ENCODE measurements at regions not wholly inside any gene's neighbourhood (a gene's known extent, or its start where the extent isn't known, plus 50 kb on each side); places are given as distances from the start of the nearest gene placed in this dataset.
"Not testable (repeated sequence)": the region's sequence is repeated elsewhere in the genome, so short reads cannot be mapped to it uniquely, and the experiment has no call there.

DNA sequence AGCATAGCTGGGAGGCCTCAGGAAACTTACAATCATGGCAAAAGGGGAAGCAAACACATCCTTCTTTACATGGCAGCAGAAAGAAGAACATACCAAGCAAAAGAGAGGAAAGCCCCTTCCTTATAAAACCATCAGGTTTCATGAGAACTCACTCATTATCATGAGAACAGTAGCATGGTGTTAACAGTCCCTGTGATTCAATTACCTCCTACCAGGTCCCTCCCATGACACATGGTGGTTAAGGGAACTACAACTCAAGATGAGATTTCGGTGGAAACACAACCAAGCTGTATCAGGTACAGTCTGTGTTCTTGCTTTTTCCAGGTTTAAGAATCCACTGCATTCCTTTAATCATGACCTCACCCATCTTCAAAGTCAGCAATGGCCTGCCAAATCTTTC, 514.2 kb downstream of the KCTD16 start:
- intact Hi-C loops (cut with micrococcal nuclease): no loop called here
- ChIA-PET CTCF (no interaction called here), POLR2A (no interaction called here)
- H3K27me3 Mint-ChIP-seq: no peaks in the 10 kb centered on the region
- H3K36me3 Mint-ChIP-seq: no peaks in the 10 kb centered on the region
- no peak overlapping the region for H3K4me3 Mint-ChIP-seq
- peaks cover 12% of the 10 kb centered on the region for H3K9me3 Mint-ChIP-seq
- H3K27ac Mint-ChIP-seq: no peak overlapping the region
- no peak for DNase-seq
- no peaks in the 10 kb centered on the region for H3K4me1 Mint-ChIP-seq (ENCODE audit: low read depth)

DNA sequence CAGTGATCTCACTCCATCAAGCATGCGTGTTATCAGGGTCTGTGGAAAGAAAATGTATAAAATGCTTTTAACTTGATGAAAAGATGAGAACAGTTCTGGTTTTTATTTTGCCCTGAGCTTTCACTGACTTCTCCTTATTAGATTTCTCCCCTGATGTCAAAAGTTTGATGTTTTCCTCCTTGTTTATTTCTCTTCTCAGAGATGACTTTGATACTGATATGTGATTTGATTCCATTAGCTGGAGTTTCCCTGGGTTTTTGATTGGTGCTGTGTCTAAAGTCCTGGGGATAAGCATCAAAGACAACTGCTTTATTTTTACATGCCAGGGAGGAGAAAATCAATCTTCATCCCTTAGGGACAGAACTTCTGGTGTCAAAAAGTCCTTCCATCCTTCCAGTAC, 510.0 kb downstream of the KCTD16 start:
- no peaks in the 10 kb centered on the region for H3K4me1 Mint-ChIP-seq (ENCODE audit: low read depth)
- no peak overlapping the region for H3K27ac Mint-ChIP-seq
- H3K27me3 Mint-ChIP-seq: no peaks in the 10 kb centered on the region
- no peaks in the 10 kb centered on the region for H3K36me3 Mint-ChIP-seq
- ChIA-PET CTCF (no interaction called here), POLR2A (no interaction called here)
- intact Hi-C loops (cut with micrococcal nuclease): no loop called here
- no peak overlapping the region for H3K4me3 Mint-ChIP-seq
- no peak for DNase-seq
- peaks cover 6% of the 10 kb centered on the region for H3K9me3 Mint-ChIP-seq

DNA sequence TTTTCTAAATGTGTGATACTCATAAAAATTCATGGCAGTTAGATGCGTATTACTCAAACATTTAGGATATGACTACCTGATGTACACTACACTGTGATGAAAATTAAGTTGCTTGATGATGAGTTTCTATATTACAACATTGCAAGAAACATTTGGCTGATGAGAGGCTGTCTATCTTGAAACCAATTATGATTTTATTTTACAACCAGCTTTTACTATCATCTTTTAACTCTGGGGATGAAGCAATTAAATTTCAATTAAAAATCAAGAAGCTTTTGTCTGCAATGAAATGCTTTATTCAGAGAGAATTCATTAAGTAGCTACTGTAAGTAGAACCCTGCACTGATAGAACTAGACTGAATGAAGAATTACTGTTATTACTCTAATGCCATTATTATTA, 500.4 kb downstream of the KCTD16 start:
- Mint-ChIP-seq H3K4me3 (no peak overlapping the region), H3K36me3 (no peaks in the 10 kb centered on the region), H3K9me3 (peaks cover 3% of the 10 kb centered on the region), H3K27ac (no peak overlapping the region), H3K4me1 (ENCODE audit: low read depth) (no peaks in the 10 kb centered on the region), H3K27me3 (no peaks in the 10 kb centered on the region)
- DNase-seq: no peak
- intact Hi-C loops (cut with micrococcal nuclease): no loop called here
- ChIA-PET CTCF (no interaction called here), POLR2A (no interaction called here)

DNA sequence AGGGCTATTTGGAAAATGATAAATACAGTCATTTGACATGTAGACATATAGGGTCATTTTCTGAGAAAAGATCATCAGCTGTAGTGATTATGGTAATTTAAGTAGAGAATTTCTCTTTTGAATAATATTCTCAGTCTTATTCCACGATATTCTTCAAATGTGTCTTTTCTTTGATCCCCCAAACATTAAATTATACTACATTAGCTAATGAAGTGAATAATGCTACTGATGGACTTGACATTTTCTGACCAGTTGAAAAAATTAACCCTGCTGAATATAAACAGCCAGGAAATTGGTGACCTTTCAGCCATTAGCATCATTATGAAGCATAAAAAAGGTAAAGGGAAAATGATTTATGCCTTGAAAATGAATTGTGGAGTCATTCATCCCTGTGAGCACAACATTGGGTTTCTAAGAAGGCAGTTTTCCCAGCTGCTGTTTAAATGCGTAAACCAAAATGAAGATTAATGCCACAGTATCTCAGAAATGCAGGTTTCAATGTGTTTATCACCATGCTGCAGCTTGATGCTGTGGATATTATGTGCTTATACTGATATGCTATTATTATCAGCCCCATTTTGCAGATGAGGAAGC, 489.1 kb downstream of the KCTD16 start:
- ChIA-PET POLR2A (no interaction called here), CTCF (no interaction called here)
- intact Hi-C loops (cut with micrococcal nuclease): no loop called here
- no peak for DNase-seq
- no peaks in the 10 kb centered on the region for H3K9me3 Mint-ChIP-seq
- no peaks in the 10 kb centered on the region for H3K4me1 Mint-ChIP-seq (ENCODE audit: low read depth)
- H3K4me3 Mint-ChIP-seq: no peak overlapping the region
- no peaks in the 10 kb centered on the region for H3K27me3 Mint-ChIP-seq
- no peak overlapping the region for H3K27ac Mint-ChIP-seq
- no peaks in the 10 kb centered on the region for H3K36me3 Mint-ChIP-seq

DNA sequence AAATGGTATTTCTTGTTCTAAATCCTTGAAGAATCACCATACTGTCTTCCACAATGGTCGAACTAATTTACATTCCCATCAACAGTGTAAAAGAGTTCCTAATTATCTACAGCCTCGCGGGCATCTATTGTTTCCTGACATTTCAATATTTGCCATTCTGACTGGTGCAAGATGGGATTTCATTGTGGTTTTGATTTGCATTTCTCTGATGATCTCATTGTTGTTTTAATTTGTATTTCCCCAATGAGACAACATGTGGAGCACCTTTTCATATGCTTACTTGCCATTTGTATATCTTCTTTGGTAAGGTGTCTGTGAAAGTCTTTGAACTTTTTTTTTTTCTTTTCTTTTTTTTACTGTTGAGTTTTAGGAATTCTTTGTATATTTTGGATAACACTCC, 473.6 kb downstream of the KCTD16 start:
- H3K9me3 Mint-ChIP-seq: peaks cover 5% of the 10 kb centered on the region
- no peaks in the 10 kb centered on the region for H3K27me3 Mint-ChIP-seq
- no peak for DNase-seq
- ChIA-PET POLR2A (no interaction called here), CTCF (no interaction called here)
- H3K4me3 Mint-ChIP-seq: no peak overlapping the region
- H3K4me1 Mint-ChIP-seq (ENCODE audit: low read depth): no peaks in the 10 kb centered on the region
- intact Hi-C loops (cut with micrococcal nuclease): no loop called here
- no peak overlapping the region for H3K27ac Mint-ChIP-seq
- no peaks in the 10 kb centered on the region for H3K36me3 Mint-ChIP-seq

DNA sequence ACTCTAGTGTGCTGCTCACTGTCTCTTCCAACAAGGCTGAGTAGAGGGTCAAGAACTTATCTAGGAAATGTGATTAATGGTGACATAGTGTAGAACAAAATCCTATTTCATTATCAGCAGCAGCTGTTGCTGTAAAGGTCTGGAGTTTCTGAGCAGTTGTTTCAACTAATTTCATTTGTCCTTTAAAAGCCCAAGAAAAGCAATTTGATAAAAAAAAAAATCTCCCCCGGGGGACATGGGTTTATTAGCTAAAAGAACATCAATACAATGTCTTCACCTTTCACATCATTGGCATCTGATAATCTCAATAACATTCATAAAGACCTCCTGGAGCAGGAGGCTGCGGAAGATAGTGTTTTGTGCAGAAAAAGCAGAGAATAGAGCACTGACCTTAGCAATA, 468.1 kb downstream of the KCTD16 start:
- POLR2A ChIA-PET: no interaction called here
- H3K4me1 Mint-ChIP-seq (ENCODE audit: low read depth): no peaks in the 10 kb centered on the region
- CTCF ChIA-PET: no interaction called here
- peaks cover 24% of the 10 kb centered on the region for H3K9me3 Mint-ChIP-seq
- intact Hi-C loops (cut with micrococcal nuclease): no loop called here
- no peak overlapping the region for H3K27ac Mint-ChIP-seq
- no peak overlapping the region for H3K4me3 Mint-ChIP-seq
- H3K36me3 Mint-ChIP-seq: no peaks in the 10 kb centered on the region
- no peaks in the 10 kb centered on the region for H3K27me3 Mint-ChIP-seq
- DNase-seq: no peak

DNA sequence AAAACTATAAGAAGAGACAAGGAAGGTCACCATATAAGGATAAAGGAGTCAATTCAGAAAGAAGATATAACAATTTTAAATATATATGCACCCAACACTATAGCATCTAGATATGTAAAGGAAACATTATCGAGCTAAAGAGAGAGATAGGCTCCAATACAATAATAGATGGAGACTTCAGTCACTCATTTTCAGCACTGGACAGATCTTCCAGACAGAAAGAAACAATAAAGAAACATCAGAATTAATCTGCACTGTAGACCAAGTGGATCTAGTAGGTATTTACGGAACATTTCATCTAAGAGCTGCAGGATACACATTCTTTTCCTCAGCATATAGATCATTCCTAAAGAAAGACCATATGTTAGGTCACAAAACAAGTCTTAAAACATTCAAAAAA, 463.5 kb downstream of the KCTD16 start:
- ChIA-PET POLR2A (no interaction called here), CTCF (no interaction called here)
- Mint-ChIP-seq H3K36me3 (no peaks in the 10 kb centered on the region), H3K9me3 (peaks cover 36% of the 10 kb centered on the region), H3K4me3 (no peak overlapping the region), H3K27me3 (no peaks in the 10 kb centered on the region), H3K4me1 (ENCODE audit: low read depth) (no peaks in the 10 kb centered on the region), H3K27ac (no peak overlapping the region)
- no peak for DNase-seq
- intact Hi-C loops (cut with micrococcal nuclease): no loop called here

DNA sequence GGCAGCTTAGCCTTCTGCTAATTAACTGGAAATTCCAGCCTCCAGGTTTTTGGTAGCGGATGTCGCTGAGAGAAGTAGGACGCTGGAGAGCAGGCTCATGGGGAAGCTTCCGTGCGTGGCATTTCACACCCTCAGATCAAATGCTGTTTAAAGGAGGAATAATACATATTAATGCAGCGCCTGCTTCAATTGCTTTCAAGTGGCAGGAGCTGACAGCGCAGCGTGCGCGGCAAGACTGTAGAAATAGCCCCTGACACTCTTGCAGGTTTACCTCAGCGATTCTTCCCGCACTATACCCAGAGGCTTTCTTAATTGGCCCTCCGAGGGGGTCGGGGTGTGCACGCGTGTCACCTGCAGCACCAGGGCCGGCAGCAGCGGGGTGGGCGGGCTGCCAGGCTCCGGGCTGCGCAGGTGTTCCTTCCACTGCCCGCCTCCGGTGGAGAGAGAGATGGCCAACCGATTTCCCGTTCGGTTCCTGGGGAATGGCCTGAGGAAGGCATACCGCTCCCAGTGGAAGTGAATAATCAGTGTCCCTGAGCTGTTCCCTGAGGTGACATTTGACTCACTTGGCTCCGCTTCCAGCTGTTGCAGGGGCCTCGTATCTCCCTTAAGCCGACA, 427.9 kb downstream of the KCTD16 start:
- Mint-ChIP-seq H3K27me3 (peaks cover 2% of the 10 kb centered on the region), H3K9me3 (no peaks in the 10 kb centered on the region), H3K4me3 (no peak overlapping the region), H3K27ac (no peak overlapping the region), H3K36me3 (no peaks in the 10 kb centered on the region), H3K4me1 (ENCODE audit: low read depth) (no peaks in the 10 kb centered on the region)
- intact Hi-C loops (cut with micrococcal nuclease): no loop called here
- ChIA-PET CTCF (no interaction called here), POLR2A (no interaction called here)
- no peak for DNase-seq

DNA sequence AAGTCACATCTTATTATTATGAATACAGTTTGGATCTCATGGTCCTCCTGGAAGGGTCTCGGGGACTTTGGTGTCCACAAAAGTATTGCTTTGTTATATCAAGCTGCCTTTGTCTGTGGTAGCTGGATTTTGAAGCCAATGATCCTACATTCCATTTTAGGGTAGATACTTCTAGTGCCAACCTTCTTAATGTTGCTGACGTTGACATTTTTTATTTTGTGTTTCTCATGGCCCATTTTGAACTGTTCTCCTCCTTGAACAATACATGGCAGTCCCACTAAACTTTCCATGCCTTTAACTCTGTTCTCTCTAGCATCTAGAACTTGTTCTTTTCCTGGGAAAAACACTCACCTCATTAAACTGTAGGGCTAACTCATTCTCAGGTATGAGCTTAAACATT, 425.8 kb downstream of the KCTD16 start:
- H3K27ac Mint-ChIP-seq: no peak overlapping the region
- no peaks in the 10 kb centered on the region for H3K36me3 Mint-ChIP-seq
- peaks cover 2% of the 10 kb centered on the region for H3K27me3 Mint-ChIP-seq
- no peaks in the 10 kb centered on the region for H3K4me1 Mint-ChIP-seq (ENCODE audit: low read depth)
- ChIA-PET CTCF (interaction anchor here (0.6 kb wide), 1 partner anchor 1282 kb away, joined by 3 read pairs; no protein-coding TSS in a partner anchor), POLR2A (no interaction called here)
- DNase-seq: no peak
- no peak overlapping the region for H3K4me3 Mint-ChIP-seq
- H3K9me3 Mint-ChIP-seq: peaks cover 4% of the 10 kb centered on the region
- intact Hi-C loops (cut with micrococcal nuclease): no loop called here

DNA sequence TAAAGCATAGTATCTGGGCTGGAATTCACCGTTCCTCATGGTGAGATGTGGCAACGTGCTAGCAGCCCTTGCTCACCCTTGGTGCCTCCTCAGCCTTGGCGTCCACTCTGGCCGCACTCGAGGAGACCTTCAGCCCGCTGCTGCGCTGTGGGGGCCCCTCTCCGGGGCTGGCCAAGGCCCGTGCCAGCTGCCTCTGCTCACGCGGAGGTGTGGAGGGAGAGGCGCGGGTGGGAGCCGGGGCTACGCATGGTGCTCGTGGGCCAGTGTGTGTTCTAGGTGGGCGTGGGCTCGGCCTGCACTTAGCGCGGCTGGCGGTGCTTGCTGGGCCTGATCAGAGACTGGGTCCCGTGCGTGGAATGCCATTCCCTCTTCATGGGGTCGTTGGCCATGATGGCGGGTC, 424.2 kb downstream of the KCTD16 start:
- Mint-ChIP-seq H3K9me3 (peaks cover 4% of the 10 kb centered on the region), H3K4me1 (ENCODE audit: low read depth) (no peaks in the 10 kb centered on the region), H3K4me3 (no peak overlapping the region), H3K36me3 (no peaks in the 10 kb centered on the region), H3K27ac (no peak overlapping the region), H3K27me3 (peaks cover 2% of the 10 kb centered on the region)
- ChIA-PET CTCF (interaction anchor here (0.6 kb wide), 1 partner anchor 177 kb away, joined by 3 read pairs; no protein-coding TSS in a partner anchor), POLR2A (no interaction called here)
- intact Hi-C loops (cut with micrococcal nuclease): no loop called here
- DNase-seq: no peak

DNA sequence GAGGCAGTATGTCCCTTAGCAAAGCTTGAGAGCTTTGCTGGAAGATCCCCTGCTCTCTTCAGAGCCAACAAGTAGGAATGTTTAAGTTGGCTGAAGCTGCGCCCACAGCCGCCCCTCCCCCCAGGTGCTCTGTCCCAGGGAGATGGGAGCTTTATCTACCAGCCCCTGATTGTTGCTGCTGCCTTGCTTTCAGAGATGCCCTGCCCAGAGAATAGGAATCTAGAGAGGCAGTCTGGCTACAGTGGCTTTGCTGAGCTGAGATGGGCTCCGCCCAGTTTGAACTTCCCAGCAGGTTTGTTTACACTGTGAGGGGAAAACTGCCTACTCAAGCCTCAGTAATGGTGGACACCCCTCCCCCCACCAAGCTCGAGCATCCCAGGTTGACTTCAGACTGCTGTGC, 423.6 kb downstream of the KCTD16 start:
- H3K4me3 Mint-ChIP-seq; H3K27me3 Mint-ChIP-seq; DNase-seq; H3K4me1 Mint-ChIP-seq (ENCODE audit: low read depth); H3K27ac Mint-ChIP-seq; POLR2A ChIA-PET; H3K36me3 Mint-ChIP-seq; H3K9me3 Mint-ChIP-seq; intact Hi-C loops (cut with micrococcal nuclease); CTCF ChIA-PET: not testable (repeated sequence)

DNA sequence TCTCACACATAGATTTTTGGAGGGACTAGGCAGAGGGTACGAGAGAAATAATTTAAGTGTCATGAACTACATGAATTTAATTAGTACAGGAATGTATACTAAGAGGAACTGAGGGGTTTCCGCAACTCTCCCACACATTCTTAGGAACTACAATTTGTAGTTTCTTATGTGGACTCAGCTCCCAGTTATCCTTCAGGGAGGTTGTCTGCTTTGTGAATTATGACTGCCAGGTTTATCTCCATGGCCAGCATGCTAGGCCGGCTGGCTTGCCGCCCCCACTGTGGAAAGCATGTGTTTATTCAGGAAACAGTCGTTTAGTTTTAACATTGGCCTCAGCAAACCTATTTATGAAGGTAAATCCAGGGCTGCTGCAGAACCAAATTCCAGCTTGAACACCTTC, 415.0 kb downstream of the KCTD16 start:
- Mint-ChIP-seq H3K27ac (no peak overlapping the region), H3K9me3 (peaks cover 4% of the 10 kb centered on the region), H3K27me3 (no peaks in the 10 kb centered on the region), H3K4me3 (no peak overlapping the region), H3K4me1 (ENCODE audit: low read depth) (no peaks in the 10 kb centered on the region), H3K36me3 (no peaks in the 10 kb centered on the region)
- ChIA-PET CTCF (no interaction called here), POLR2A (no interaction called here)
- intact Hi-C loops (cut with micrococcal nuclease): no loop called here
- DNase-seq: no peak

DNA sequence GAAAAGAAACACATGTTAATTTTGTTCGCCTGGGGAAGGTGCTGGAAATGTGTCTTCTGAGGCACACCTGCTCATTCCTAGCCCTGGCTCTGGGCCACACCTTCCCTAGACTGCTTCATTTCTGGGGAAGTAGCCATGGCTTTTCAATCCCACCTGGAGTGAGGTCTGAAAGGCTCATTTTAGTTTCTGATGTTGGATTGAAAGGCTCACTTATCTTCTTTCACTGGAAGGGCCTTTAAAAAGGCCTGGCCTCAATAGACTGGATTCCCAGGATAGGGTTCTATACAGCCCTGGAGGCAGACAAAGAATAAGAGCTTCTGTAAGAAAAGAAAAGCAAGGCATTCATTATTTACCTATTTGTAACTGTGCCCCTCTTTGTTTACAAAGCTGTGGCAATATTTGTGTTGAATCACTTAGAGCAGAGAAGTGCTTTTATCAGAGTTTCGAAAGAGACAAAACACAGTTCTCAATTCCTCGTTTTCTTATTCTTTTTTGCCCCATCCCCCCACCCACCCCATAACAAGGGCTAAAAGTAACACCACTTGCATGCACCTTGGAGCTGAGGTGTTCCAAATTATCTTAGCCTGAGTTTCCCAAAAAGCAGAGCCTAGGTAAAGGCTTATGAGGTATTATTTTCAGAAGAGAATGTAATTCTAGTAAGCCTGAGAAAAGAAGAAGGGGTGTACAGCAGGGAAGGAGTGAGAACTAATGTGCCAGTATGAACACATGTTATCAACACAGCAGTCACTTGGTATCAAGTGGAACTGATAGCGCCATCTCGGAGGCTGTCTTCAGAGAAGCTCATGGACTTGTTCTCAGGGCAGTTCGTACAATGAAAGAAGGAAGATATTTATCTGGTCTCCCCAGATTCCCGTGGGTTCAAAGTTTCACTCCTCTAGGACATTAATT, 413.1 kb downstream of the KCTD16 start:
- Mint-ChIP-seq H3K4me1 (ENCODE audit: low read depth) (no peaks in the 10 kb centered on the region), H3K27me3 (no peaks in the 10 kb centered on the region), H3K9me3 (no peaks in the 10 kb centered on the region), H3K4me3 (no peak overlapping the region), H3K27ac (no peak overlapping the region), H3K36me3 (no peaks in the 10 kb centered on the region)
- intact Hi-C loops (cut with micrococcal nuclease): no loop called here
- CTCF ChIA-PET: no interaction called here
- POLR2A ChIA-PET: no interaction called here
- no peak for DNase-seq

Data from activated CD4-positive, alpha-beta memory T cell treated with anti-CD3 and anti-CD28 coated beads for 36 hours (primary cell).